ENCODE measurements at regions not wholly inside any gene's neighbourhood (a gene's known extent, or its start where the extent isn't known, plus 50 kb on each side); places are given as distances from the start of the nearest gene placed in this dataset.

- H3K4me1 Mint-ChIP-seq (ENCODE audit: low read depth): no peaks in the 10 kb centered on the region
- H3K27ac Mint-ChIP-seq: no peak overlapping the region
- CTCF ChIA-PET: no interaction called here
- no peaks in the 10 kb centered on the region for H3K36me3 Mint-ChIP-seq (ENCODE audit: low read depth)
- H3K27me3 Mint-ChIP-seq (ENCODE audit: low read depth): no peaks in the 10 kb centered on the region
- DNase-seq: no peak
- POLR2A ChIA-PET: no interaction called here
- ATAC-seq: no peak
- no peak overlapping the region for H3K4me3 Mint-ChIP-seq
- no peaks in the 10 kb centered on the region for H3K9me3 Mint-ChIP-seq (ENCODE audit: insufficient read depth)
Observed at GRCh38 chr2:66382091-66382490, 52.8 kb upstream of the MEIS1 start.

DNA sequence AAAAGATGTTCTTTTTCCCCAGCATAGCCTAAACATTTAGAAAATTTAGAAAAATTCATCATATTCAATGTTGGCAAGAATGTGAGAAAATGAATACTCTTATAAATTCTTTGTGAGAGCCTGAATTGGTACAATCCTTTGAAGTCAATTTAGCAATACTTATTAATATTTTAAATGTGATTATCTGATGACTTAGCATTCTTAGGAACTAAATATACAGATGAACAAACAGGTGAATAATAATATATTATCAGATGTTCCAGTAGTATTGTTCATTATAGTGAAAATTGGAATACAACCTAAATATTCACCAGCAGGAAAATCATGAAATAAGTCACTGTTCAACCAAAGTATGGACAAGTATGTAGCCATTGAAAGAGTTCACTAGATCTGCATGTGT, 55.5 kb upstream of the MEIS1 start:
- no peak overlapping the region for H3K27ac Mint-ChIP-seq
- no peaks in the 10 kb centered on the region for H3K27me3 Mint-ChIP-seq (ENCODE audit: low read depth)
- H3K36me3 Mint-ChIP-seq (ENCODE audit: low read depth): no peaks in the 10 kb centered on the region
- DNase-seq (no peak), ATAC-seq (no peak)
- ChIA-PET POLR2A (no interaction called here), CTCF (no interaction called here)
- no peaks in the 10 kb centered on the region for H3K9me3 Mint-ChIP-seq (ENCODE audit: insufficient read depth)
- H3K4me1 Mint-ChIP-seq (ENCODE audit: low read depth): no peaks in the 10 kb centered on the region
- H3K4me3 Mint-ChIP-seq: no peak overlapping the region

GRCh38 chr2:66377832-66378231, 57.1 kb upstream of the MEIS1 start:
- Mint-ChIP-seq H3K4me3 (no peak overlapping the region), H3K27ac (no peak overlapping the region), H3K4me1 (ENCODE audit: low read depth) (no peaks in the 10 kb centered on the region), H3K27me3 (ENCODE audit: low read depth) (no peaks in the 10 kb centered on the region), H3K36me3 (ENCODE audit: low read depth) (no peaks in the 10 kb centered on the region), H3K9me3 (ENCODE audit: insufficient read depth) (no peaks in the 10 kb centered on the region)
- no peak for ATAC-seq
- ChIA-PET CTCF (no interaction called here), POLR2A (no interaction called here)
- no peak for DNase-seq

DNA sequence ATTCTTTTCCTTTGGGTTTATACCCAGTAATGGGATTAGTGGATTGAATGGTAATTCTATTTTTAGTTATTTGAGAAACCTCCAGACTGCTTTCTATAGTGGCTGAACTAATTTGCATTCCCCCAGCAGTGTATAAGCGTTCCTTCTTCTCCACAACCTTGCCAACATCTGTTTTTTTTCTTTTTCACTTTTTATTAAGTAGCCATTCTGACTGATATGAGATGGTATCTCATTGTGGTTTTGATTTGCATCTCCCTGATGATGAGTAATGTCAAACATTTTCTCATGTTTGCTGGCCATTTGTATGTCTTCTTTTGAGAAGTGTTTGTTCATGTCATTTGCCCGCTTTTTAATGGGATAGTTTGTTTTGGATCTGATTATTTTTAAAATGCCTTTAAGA, 64.1 kb upstream of the MEIS1 start:
- Mint-ChIP-seq H3K4me3 (no peak overlapping the region), H3K27me3 (ENCODE audit: low read depth) (no peaks in the 10 kb centered on the region), H3K9me3 (ENCODE audit: insufficient read depth) (peaks cover 6% of the 10 kb centered on the region), H3K36me3 (ENCODE audit: low read depth) (no peaks in the 10 kb centered on the region), H3K4me1 (ENCODE audit: low read depth) (no peaks in the 10 kb centered on the region), H3K27ac (no peak overlapping the region)
- DNase-seq: no peak
- POLR2A ChIA-PET: no interaction called here
- ATAC-seq: no peak
- CTCF ChIA-PET: no interaction called here

DNA sequence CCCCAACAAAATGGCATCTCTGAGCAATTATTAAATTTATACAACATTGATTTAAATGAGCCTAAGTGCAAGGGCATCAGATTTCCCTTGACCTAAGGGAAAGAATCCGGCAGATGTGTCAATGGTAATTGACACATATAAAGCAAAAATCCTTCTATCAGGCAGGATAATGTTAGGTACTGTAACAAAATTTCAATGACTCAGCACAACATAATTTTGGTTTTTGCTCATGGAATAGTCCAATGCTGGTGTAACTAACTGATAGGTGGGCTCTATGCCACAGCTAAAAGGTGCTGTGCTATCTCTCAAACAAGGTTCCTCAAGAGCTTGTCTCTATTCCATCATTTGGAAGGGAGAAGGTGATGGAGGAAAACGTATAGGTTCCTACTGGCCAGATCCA, 68.3 kb upstream of the MEIS1 start:
- POLR2A ChIA-PET: no interaction called here
- ATAC-seq: no peak
- no peaks in the 10 kb centered on the region for H3K27me3 Mint-ChIP-seq (ENCODE audit: low read depth)

DNA sequence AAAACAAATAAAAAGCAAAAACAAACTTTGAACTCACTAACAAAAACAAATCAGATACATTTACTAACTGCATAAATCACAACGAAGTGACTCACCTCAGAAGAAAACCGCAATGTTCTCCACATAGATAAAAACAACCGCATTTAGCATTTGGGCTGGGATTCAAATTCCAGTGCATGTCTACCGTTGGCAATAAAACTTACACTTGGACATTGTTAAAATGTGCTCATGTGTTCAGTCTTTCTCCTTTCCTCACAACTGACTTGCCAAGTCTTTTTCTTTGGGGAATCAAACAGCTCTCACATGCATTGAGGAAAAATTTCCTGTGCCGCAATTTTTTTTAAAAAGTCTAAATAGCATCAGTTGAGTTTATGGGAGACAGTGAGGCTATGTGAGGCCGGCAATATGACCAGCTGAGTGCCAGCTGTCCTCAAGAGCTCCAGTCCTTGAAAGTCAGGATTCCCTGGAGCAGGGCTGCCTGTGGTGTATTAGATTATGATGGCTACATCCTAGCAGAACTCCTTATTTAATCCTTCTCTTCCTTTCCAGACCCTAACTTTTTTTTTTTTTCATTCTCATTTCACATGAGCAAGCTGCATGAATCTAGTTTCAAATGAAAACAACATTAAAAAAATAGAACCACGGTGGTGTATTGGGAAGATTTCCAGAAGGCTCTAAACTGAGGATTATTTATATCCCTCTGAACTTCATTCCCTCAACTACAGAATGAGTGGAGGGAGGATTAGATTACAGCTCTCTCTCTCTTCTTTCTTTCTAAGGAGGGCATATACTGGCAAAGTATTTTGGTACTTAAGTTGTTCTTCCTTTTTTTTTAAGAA, 70.2 kb upstream of the MEIS1 start:
- CTCF ChIA-PET: no interaction called here

More for the DNA sequence above, 68.3 kb upstream of the MEIS1 start:
- peaks cover 6% of the 10 kb centered on the region for H3K9me3 Mint-ChIP-seq (ENCODE audit: insufficient read depth)
- H3K4me1 Mint-ChIP-seq (ENCODE audit: low read depth): no peaks in the 10 kb centered on the region
- H3K36me3 Mint-ChIP-seq (ENCODE audit: low read depth): no peaks in the 10 kb centered on the region
- no peak overlapping the region for H3K4me3 Mint-ChIP-seq
- DNase-seq: no peak
- no peak overlapping the region for H3K27ac Mint-ChIP-seq
- CTCF ChIA-PET: no interaction called here

GRCh38 chr2:66362701-66363100, 72.2 kb upstream of the MEIS1 start:
- no peak overlapping the region for H3K4me3 Mint-ChIP-seq
- H3K4me1 Mint-ChIP-seq (ENCODE audit: low read depth): no peaks in the 10 kb centered on the region
- no peaks in the 10 kb centered on the region for H3K36me3 Mint-ChIP-seq (ENCODE audit: low read depth)
- H3K27ac Mint-ChIP-seq: no peak overlapping the region
- ChIA-PET CTCF (no interaction called here), POLR2A (no interaction called here)
- no peaks in the 10 kb centered on the region for H3K27me3 Mint-ChIP-seq (ENCODE audit: low read depth)
- H3K9me3 Mint-ChIP-seq (ENCODE audit: insufficient read depth): no peaks in the 10 kb centered on the region
- DNase-seq: no peak
- no peak for ATAC-seq

More for the DNA sequence above, 70.2 kb upstream of the MEIS1 start:
- no peaks in the 10 kb centered on the region for H3K9me3 Mint-ChIP-seq (ENCODE audit: insufficient read depth)
- no peak overlapping the region for H3K4me3 Mint-ChIP-seq
- ATAC-seq (no peak), DNase-seq (no peak)
- no peaks in the 10 kb centered on the region for H3K4me1 Mint-ChIP-seq (ENCODE audit: low read depth)
- POLR2A ChIA-PET: no interaction called here
- no peaks in the 10 kb centered on the region for H3K36me3 Mint-ChIP-seq (ENCODE audit: low read depth)
- no peak overlapping the region for H3K27ac Mint-ChIP-seq
- H3K27me3 Mint-ChIP-seq (ENCODE audit: low read depth): no peaks in the 10 kb centered on the region

DNA sequence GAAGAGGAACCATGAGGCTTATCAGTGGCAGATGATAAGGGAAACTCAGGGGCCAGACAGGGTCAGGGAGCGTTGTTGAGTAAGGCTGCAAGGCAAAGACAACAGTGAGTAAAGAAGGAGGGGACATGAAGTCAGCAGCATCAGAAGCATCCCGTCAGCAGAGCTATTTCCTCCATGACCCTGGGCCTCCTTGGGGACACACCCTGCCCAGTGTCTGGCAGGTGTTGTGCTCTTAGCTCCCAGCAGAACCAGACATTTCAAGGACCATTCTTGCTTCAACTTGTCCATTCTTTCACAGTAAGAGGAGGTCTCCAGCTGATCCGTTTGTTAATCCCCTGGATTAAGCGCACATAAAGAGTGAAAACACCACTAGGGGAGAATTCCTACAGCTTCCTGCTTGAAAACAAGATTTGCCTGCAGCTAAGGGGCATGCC, 88.7 kb upstream of the MEIS1 start:
- ChIA-PET CTCF (no interaction called here), POLR2A (no interaction called here)
- Mint-ChIP-seq H3K4me3 (no peak overlapping the region), H3K4me1 (ENCODE audit: low read depth) (no peaks in the 10 kb centered on the region), H3K9me3 (ENCODE audit: insufficient read depth) (no peaks in the 10 kb centered on the region), H3K36me3 (ENCODE audit: low read depth) (no peaks in the 10 kb centered on the region), H3K27me3 (ENCODE audit: low read depth) (no peaks in the 10 kb centered on the region), H3K27ac (no peak overlapping the region)
- ATAC-seq: no peak
- no peak for DNase-seq

GRCh38 chr2:66344087-66344663, 90.8 kb upstream of the MEIS1 start:
- ATAC-seq: no peak
- no peaks in the 10 kb centered on the region for H3K36me3 Mint-ChIP-seq (ENCODE audit: low read depth)
- no peaks in the 10 kb centered on the region for H3K9me3 Mint-ChIP-seq (ENCODE audit: insufficient read depth)
- POLR2A ChIA-PET: no interaction called here
- CTCF ChIA-PET: no interaction called here
- H3K4me3 Mint-ChIP-seq: no peak overlapping the region
- H3K4me1 Mint-ChIP-seq (ENCODE audit: low read depth): no peaks in the 10 kb centered on the region
- no peak for DNase-seq
- H3K27me3 Mint-ChIP-seq (ENCODE audit: low read depth): no peaks in the 10 kb centered on the region
- H3K27ac Mint-ChIP-seq: no peak overlapping the region

- Mint-ChIP-seq H3K27me3 (ENCODE audit: low read depth) (no peaks in the 10 kb centered on the region), H3K9me3 (ENCODE audit: insufficient read depth) (no peaks in the 10 kb centered on the region), H3K4me3 (no peak overlapping the region), H3K27ac (no peak overlapping the region), H3K4me1 (ENCODE audit: low read depth) (no peaks in the 10 kb centered on the region), H3K36me3 (ENCODE audit: low read depth) (no peaks in the 10 kb centered on the region)
- CTCF ChIA-PET: no interaction called here
- POLR2A ChIA-PET: no interaction called here
- ATAC-seq (no peak), DNase-seq (no peak)
Observed at GRCh38 chr2:66343259-66343658, 91.7 kb upstream of the MEIS1 start.

DNA sequence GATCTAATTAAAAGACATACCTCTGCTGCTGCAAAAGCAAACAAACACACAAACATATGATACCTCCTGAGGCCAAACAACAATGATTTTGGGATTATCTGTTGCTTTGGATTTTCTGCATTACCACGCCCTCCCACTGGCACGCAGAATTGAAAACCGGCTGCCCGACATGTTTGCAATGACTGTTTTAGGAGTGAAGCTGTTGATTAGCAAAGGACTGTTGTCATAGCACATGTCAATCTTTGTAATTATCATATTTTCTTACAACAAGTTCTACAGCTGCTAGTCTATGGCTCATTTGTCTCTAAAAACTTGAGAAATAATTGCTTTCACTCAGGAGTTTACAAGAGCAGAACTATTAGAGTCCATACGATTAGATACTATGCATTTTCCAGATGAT, 94.4 kb upstream of the MEIS1 start:
- H3K27ac Mint-ChIP-seq: no peak overlapping the region
- CTCF ChIA-PET: no interaction called here
- no peak overlapping the region for H3K4me3 Mint-ChIP-seq
- no peaks in the 10 kb centered on the region for H3K9me3 Mint-ChIP-seq (ENCODE audit: insufficient read depth)
- H3K27me3 Mint-ChIP-seq (ENCODE audit: low read depth): no peaks in the 10 kb centered on the region
- DNase-seq (no peak), ATAC-seq (no peak)
- H3K4me1 Mint-ChIP-seq (ENCODE audit: low read depth): no peaks in the 10 kb centered on the region
- H3K36me3 Mint-ChIP-seq (ENCODE audit: low read depth): no peaks in the 10 kb centered on the region
- POLR2A ChIA-PET: no interaction called here

DNA sequence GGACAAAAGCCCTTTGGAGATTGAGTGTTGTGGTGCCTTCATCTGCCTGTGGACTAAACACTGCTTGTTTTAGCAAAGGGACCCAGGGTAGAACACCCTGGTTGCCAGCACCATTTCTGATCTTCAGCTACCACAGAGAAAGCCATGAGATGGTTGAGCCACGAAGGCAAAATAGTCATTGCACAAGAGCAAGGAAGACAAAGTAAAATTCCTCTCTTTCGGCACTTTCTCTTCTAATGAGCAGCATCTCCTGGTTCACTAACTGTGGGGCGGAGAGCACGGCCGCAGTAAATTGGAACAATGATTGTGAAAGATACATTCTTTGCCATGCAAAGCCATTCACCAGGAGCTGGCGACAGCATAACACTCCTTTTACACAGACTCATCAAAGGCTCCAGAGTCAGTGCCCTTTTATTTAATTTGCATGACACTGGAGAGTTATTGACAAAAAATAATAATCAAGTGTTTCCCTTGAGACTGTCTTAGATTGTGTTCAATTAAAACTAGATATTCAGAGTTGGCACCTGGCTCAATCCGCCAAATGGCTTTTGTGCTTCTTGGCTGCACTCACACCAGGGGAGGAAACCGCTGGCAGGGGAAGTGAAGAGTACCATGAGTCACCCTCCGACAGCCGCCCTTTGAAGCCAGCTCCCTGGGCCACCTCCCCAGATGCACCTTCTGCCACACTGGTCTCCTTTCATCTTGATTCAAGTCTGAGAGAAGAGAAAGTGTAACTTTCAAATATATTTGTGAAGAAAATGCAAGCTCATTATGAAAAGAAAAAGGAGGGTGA, 100.5 kb upstream of the MEIS1 start:
- ChIA-PET POLR2A (no interaction called here), CTCF (no interaction called here)
- DNase-seq (no peak), ATAC-seq (no peak)
- H3K9me3 Mint-ChIP-seq (ENCODE audit: insufficient read depth): no peaks in the 10 kb centered on the region
- H3K4me3 Mint-ChIP-seq: no peak overlapping the region
- H3K36me3 Mint-ChIP-seq (ENCODE audit: low read depth): no peaks in the 10 kb centered on the region
- no peaks in the 10 kb centered on the region for H3K27me3 Mint-ChIP-seq (ENCODE audit: low read depth)
- H3K4me1 Mint-ChIP-seq (ENCODE audit: low read depth): no peaks in the 10 kb centered on the region
- H3K27ac Mint-ChIP-seq: no peak overlapping the region
